ENCODE measurements at regions not wholly inside any gene's neighbourhood (a gene's known extent, or its start where the extent isn't known, plus 50 kb on each side); places are given as distances from the start of the nearest gene placed in this dataset.
"Not testable (repeated sequence)": the region's sequence is repeated elsewhere in the genome, so short reads cannot be mapped to it uniquely, and the experiment has no call there.

DNA sequence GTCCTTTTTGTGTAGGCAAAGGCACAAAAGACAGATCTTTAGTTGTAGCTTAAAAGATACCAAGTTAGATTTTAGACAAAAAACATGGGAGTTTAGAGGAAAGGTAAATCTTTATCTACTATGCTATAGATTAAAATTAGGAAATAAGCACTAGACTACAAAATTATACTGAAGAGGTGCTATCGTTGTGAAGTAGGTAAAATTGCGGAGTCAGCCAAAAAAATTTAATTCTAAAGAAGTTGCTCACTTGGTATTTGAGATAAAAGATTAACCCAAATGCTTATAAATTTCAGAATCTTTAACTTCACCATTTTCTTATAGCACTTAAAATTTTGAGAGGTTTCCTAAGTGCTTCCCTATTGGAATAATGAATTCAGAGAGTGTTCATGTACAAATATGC, 604.1 kb downstream of the GRXCR1 start:
- no peak for TF ChIP-seq ZNF274 (IDR thresholded peaks at IDR 0.05; ENCODE audit: low read depth, low read length)
- H3K4me3 ChIP-seq (ENCODE audit: low read length), result no peak overlapping the region

DNA sequence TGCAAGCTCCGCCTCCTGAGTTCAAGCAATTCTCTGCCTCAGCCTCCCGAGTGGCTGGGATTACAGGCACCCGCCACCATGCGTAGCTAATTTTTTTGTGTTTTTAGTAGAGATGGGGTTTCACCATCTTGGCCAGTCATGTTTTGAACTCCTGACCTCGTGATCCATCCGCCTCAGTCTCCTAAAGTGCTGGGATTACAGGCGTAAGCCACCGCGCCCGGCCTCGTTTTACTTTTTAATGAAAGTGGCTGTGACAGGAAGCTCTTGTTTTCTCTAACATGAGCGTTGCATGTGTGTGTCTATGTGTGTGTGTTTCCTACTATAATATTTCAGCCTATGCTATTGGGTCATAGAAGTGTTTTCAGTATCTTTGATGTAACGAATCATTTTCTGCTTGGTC, 613.3 kb downstream of the GRXCR1 start:
- H3K4me3 ChIP-seq (ENCODE audit: low read length), result not testable (repeated sequence)

GRCh38 chr4:43512253-43512652, 619.7 kb downstream of the GRXCR1 start:
- no peak for TF ChIP-seq ZNF274 (IDR thresholded peaks at IDR 0.05; ENCODE audit: low read depth, low read length)
- H3K4me3 ChIP-seq (ENCODE audit: low read length), result no peak overlapping the region

GRCh38 chr4:43525646-43526045, 633.1 kb downstream of the GRXCR1 start:
- no peak for TF ChIP-seq ZNF274 (IDR thresholded peaks at IDR 0.05; ENCODE audit: low read depth, low read length)
- no peak overlapping the region for H3K4me3 ChIP-seq (ENCODE audit: low read length)

GRCh38 chr4:43547561-43547960, 655.0 kb downstream of the GRXCR1 start:
- TF ChIP-seq ZNF274 (IDR thresholded peaks at IDR 0.05; ENCODE audit: low read depth, low read length), result no peak
- H3K4me3 ChIP-seq (ENCODE audit: low read length), result no peak overlapping the region

GRCh38 chr4:43550981-43551627, 658.6 kb downstream of the GRXCR1 start:
- H3K4me3 ChIP-seq (ENCODE audit: low read length), result no peak overlapping the region
- TF ChIP-seq ZNF274 (IDR thresholded peaks at IDR 0.05; ENCODE audit: low read depth, low read length), result no peak

DNA sequence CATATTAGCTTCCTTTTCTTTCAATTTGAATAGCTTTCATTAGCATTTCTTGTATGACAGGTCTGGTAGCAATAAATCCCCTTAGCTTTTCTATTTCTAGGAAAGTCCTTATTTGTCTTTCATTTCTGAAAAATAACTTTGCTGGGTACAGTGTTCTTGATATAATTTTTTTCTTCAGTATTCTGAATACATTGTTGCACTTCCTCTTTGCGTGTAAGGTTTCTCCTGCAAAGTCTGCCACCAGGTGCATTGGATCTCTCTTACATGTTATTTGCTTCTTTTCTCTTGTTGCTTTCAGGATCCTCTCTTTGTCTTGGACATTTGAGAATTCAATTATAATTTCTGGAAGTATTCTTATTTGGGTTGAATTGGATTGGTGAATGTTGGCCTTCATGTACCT, 663.7 kb downstream of the GRXCR1 start:
- H3K4me3 ChIP-seq (ENCODE audit: low read length), result no peak overlapping the region
- TF ChIP-seq ZNF274 (IDR thresholded peaks at IDR 0.05; ENCODE audit: low read depth, low read length), result no peak

GRCh38 chr4:43560047-43560446, 667.5 kb downstream of the GRXCR1 start:
- TF ChIP-seq ZNF274 (IDR thresholded peaks at IDR 0.05; ENCODE audit: low read depth, low read length), result no peak
- no peak overlapping the region for H3K4me3 ChIP-seq (ENCODE audit: low read length)

- no peak for TF ChIP-seq ZNF274 (IDR thresholded peaks at IDR 0.05; ENCODE audit: low read depth, low read length)
- no peak overlapping the region for H3K4me3 ChIP-seq (ENCODE audit: low read length)
These were observed 671.6 kb downstream of the GRXCR1 start for GRCh38 chr4:43564107-43564506.

DNA sequence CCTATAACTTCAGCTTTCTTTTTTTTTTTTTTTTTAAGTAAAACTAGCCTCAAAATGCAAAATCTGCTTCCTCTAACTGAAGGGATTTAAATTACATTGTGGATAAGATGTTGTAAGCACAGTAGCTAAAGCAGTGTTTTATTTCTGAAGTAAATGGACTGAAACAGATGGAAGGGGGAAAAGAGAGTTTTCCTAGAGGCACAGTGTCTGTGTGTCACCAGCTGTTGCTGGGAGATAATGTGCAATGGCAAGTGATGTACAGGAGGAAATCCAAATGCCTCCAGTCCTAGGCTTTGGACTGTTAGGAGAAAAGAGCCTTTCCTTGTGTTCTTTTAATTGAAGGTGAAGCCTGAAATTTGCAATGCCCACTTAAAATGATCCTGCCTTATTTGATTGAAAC, 672.1 kb downstream of the GRXCR1 start:
- TF ChIP-seq ZNF274 (IDR thresholded peaks at IDR 0.05; ENCODE audit: low read depth, low read length), result no peak
- no peak overlapping the region for H3K4me3 ChIP-seq (ENCODE audit: low read length)

DNA sequence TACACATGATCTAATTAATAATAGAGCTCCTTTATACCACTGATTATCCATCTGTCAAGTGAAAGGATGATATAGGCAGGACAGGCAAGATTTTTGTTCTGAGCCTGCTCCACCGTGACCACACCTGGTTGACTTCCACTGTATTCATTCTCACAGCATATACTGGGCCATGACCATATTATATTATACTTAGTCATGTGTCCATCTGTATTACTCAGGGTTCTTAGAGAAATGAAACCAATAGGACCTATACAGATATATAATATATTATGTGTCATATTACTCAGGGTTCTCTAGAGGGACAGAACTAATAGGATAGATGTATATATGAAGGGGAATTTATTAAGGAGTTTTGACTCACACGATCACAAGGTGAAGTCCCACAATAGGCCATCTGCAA, 675.1 kb downstream of the GRXCR1 start:
- no peak for TF ChIP-seq ZNF274 (IDR thresholded peaks at IDR 0.05; ENCODE audit: low read depth, low read length)
- H3K4me3 ChIP-seq (ENCODE audit: low read length), result no peak overlapping the region

GRCh38 chr4:43586813-43587212, 694.3 kb downstream of the GRXCR1 start:
- TF ChIP-seq ZNF274 (IDR thresholded peaks at IDR 0.05; ENCODE audit: low read depth, low read length), result no peak
- no peak overlapping the region for H3K4me3 ChIP-seq (ENCODE audit: low read length)

- H3K4me3 ChIP-seq (ENCODE audit: low read length), result no peak overlapping the region
- no peak for TF ChIP-seq ZNF274 (IDR thresholded peaks at IDR 0.05; ENCODE audit: low read depth, low read length)
These were observed 695.2 kb downstream of the GRXCR1 start for GRCh38 chr4:43587758-43588157.

DNA sequence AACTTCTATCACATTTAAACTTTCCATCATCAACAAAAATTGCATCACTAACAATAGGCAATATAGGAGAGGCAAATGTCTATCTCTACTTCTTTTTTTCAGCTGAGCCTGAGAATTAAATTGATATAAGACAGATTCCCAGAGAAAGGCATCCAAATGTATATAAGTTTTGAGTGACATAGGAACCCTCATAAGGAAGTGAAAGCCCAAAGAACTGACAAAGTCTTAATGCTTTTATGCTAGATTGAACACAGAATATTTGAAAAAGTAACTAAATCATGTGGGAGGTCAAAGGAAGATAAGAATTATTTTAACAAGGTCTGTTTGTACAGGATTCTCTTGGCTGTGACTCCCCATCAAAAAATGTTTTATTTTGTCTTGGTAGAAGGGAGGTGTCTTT, 714.9 kb downstream of the GRXCR1 start:
- H3K4me3 ChIP-seq (ENCODE audit: low read length), result no peak overlapping the region
- TF ChIP-seq ZNF274 (IDR thresholded peaks at IDR 0.05; ENCODE audit: low read depth, low read length), result no peak

GRCh38 chr4:43607827-43608461, 715.4 kb downstream of the GRXCR1 start:
- no peak for TF ChIP-seq ZNF274 (IDR thresholded peaks at IDR 0.05; ENCODE audit: low read depth, low read length)
- H3K4me3 ChIP-seq (ENCODE audit: low read length), result no peak overlapping the region

DNA sequence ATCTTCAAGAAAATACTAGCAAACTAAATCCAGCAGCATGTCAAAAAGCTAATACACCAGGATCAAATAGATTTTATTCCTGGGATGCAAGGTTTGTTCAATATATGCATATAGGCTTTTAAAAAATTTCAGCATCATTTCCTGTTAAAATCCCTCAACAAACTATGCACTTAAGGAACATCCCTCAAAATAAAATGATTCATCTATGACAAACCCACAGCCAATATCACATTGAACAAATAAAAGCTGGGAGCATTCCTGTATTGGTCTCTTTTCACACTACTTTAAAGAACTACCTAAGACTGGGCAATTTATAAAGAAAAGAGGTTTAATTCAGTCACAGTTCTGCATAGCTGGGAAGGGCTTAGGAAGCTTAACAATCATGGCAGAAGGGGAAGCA, 726.7 kb downstream of the GRXCR1 start:
- no peak for TF ChIP-seq ZNF274 (IDR thresholded peaks at IDR 0.05; ENCODE audit: low read depth, low read length)
- H3K4me3 ChIP-seq (ENCODE audit: low read length), result no peak overlapping the region

GRCh38 chr4:43637893-43638292, 745.4 kb downstream of the GRXCR1 start:
- not testable (repeated sequence) for H3K4me3 ChIP-seq (ENCODE audit: low read length)
